Sigmoid colon (tissue), 4 donors: ENCODE measurements at regions not wholly inside any gene's neighbourhood (a gene's known extent, or its start where the extent isn't known, plus 50 kb on each side); places are given as distances from the start of the nearest gene placed in this dataset.

Source experiments
- EP300 ChIP-seq, 4 donors: sonication (generic); formaldehyde crosslinking; IDR thresholded peaks; one replicate each; pipeline ENCODE4 v1.6.1; 2017; ENCODE audit warnings: antibody characterized with exemption in 4 of 4
- TF ChIP-seq, protein P1 (sequence below), 4 experiments: fragments of 450-650 bp in 3 of 4; fragments of 200-600 bp in 1 of 4; IDR thresholded peaks; one replicate each; pipeline ENCODE4 v1.5.1; 2016 to 2019; ENCODE audit warnings: antibody characterized with exemption in 4 of 4, mild to moderate bottlenecking in 3 of 4, moderate library complexity in 2 of 4

GRCh38 chr2:122822319-122822718, 1066.9 kb downstream of the TSN start:
- TF ChIP-seq, protein P1, sequence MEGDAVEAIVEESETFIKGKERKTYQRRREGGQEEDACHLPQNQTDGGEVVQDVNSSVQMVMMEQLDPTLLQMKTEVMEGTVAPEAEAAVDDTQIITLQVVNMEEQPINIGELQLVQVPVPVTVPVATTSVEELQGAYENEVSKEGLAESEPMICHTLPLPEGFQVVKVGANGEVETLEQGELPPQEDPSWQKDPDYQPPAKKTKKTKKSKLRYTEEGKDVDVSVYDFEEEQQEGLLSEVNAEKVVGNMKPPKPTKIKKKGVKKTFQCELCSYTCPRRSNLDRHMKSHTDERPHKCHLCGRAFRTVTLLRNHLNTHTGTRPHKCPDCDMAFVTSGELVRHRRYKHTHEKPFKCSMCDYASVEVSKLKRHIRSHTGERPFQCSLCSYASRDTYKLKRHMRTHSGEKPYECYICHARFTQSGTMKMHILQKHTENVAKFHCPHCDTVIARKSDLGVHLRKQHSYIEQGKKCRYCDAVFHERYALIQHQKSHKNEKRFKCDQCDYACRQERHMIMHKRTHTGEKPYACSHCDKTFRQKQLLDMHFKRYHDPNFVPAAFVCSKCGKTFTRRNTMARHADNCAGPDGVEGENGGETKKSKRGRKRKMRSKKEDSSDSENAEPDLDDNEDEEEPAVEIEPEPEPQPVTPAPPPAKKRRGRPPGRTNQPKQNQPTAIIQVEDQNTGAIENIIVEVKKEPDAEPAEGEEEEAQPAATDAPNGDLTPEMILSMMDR (IDR thresholded peaks at IDR 0.05): no peak
- TF ChIP-seq EP300 (IDR thresholded peaks at IDR 0.05): no peak
